ENCODE measurements at regions not wholly inside any gene's neighbourhood (a gene's known extent, or its start where the extent isn't known, plus 50 kb on each side); places are given as distances from the start of the nearest gene placed in this dataset.

DNA sequence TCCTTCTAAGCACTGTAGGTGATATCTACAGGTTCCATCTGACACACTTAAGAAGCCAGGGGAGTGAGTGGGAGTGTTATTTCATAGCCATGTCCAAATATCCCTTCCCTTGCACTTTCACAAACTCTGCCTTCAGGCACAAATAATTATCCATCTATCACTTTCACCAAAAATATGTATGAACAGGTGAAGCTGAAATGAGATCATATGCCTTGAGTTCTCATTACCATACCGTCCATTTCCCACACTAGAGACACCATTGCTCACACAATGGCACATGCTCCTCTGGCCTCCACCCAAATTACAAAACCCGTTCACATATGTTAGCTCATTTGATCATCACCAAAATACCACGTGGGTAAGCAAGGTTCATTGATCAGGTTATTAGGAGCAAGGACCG is 151.9 kb upstream of the BNIP2 start:
- TF ChIP-seq Cebpa-rat (IDR thresholded peaks at IDR 0.05) = no peak
- no peaks in the 10 kb centered on the region for H3K27me3 ChIP-seq
- H3K4me1 ChIP-seq = no peaks in the 10 kb centered on the region
- H3K4me2 ChIP-seq = no peak overlapping the region
- H3K4me3 ChIP-seq = no peak overlapping the region
- H3K9ac ChIP-seq = no peak overlapping the region
- no peaks in the 10 kb centered on the region for H3K9me3 ChIP-seq (replicated peaks in 1 of 11)
- H3K36me3 ChIP-seq = no peaks in the 10 kb centered on the region
- no peak overlapping the region for H3K27ac ChIP-seq
- H4K20me1 ChIP-seq = no peaks in the 10 kb centered on the region

DNA sequence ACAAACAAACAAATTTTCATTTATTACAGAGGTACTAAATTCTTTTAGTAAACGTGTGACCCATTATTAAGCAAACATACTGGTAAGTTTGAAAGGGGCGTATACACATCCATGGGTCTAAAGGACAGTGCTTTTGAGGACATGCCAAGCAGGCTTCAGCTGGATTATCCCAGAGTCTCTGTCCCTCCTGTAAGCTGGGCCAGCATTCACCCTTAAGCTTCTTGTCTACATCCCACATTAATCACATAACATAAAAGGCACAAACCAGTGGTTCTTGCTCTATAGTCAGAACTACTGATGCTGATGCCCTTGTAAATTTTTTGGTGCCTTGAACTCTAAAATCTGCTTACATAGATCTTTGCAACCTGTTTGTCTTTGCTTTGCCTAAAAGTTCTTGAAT is 150.8 kb upstream of the BNIP2 start:
- H3K36me3 ChIP-seq = no peaks in the 10 kb centered on the region
- H3K4me3 ChIP-seq = no peak overlapping the region
- H3K9me3 ChIP-seq (replicated peaks in 1 of 11) = no peaks in the 10 kb centered on the region
- H3K27ac ChIP-seq = no peak overlapping the region
- no peaks in the 10 kb centered on the region for H4K20me1 ChIP-seq
- no peaks in the 10 kb centered on the region for H3K4me1 ChIP-seq
- H3K4me2 ChIP-seq = no peak overlapping the region
- no peaks in the 10 kb centered on the region for H3K27me3 ChIP-seq
- no peak overlapping the region for H3K9ac ChIP-seq
- TF ChIP-seq Cebpa-rat (IDR thresholded peaks at IDR 0.05) = no peak

- Histone ChIP-seq H3K27me3 (no peaks in the 10 kb centered on the region), H3K4me2 (no peak overlapping the region), H3K9ac (no peak overlapping the region)
Observed at GRCh38 chr15:59838900-59839299, 149.8 kb upstream of the BNIP2 start.

GRCh38 chr15:59835776-59836175 is 146.7 kb upstream of the BNIP2 start:
- Histone ChIP-seq H3K9ac (no peak overlapping the region), H3K4me2 (no peak overlapping the region), H3K27me3 (no peaks in the 10 kb centered on the region), H3K4me1 (no peaks in the 10 kb centered on the region), H3K36me3 (no peaks in the 10 kb centered on the region), H3K27ac (no peak overlapping the region), H3K9me3 (replicated peaks in 1 of 11) (no peaks in the 10 kb centered on the region), H3K4me3 (no peak overlapping the region), H4K20me1 (no peaks in the 10 kb centered on the region)
- no peak for TF ChIP-seq Cebpa-rat (IDR thresholded peaks at IDR 0.05)

More at GRCh38 chr15:59838900-59839299, 149.8 kb upstream of the BNIP2 start:
- no peaks in the 10 kb centered on the region for H3K9me3 ChIP-seq (replicated peaks in 1 of 11)
- no peak overlapping the region for H3K4me3 ChIP-seq
- H3K4me1 ChIP-seq = no peaks in the 10 kb centered on the region
- no peaks in the 10 kb centered on the region for H4K20me1 ChIP-seq
- no peak for TF ChIP-seq Cebpa-rat (IDR thresholded peaks at IDR 0.05)
- H3K27ac ChIP-seq = no peak overlapping the region
- H3K36me3 ChIP-seq = no peaks in the 10 kb centered on the region

DNA sequence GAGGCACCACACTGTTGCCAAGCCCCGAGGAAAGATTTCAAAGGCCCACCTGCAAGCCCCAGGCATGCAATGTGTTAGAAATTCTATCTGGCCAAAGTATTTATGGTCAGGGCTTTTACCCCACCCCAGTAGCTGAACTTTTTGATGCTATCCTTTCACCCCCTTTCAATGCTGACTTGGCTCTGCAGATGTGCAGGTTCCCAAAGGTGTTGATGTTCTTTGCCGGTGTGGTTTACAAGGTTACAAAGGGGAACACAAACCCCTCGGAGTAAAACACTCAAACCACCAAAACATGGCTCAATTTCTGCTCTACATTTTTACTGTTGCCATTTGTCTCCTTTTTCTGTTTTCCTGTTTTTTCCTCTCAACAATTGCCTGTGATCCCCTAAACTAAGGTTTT is 145.4 kb upstream of the BNIP2 start:
- Histone ChIP-seq H3K9me3 (replicated peaks in 1 of 11) (no peaks in the 10 kb centered on the region), H3K9ac (no peak overlapping the region), H3K4me1 (no peaks in the 10 kb centered on the region), H4K20me1 (no peaks in the 10 kb centered on the region), H3K27ac (no peak overlapping the region), H3K4me3 (no peak overlapping the region), H3K4me2 (no peak overlapping the region), H3K27me3 (no peaks in the 10 kb centered on the region), H3K36me3 (no peaks in the 10 kb centered on the region)
- no peak for TF ChIP-seq Cebpa-rat (IDR thresholded peaks at IDR 0.05)

DNA sequence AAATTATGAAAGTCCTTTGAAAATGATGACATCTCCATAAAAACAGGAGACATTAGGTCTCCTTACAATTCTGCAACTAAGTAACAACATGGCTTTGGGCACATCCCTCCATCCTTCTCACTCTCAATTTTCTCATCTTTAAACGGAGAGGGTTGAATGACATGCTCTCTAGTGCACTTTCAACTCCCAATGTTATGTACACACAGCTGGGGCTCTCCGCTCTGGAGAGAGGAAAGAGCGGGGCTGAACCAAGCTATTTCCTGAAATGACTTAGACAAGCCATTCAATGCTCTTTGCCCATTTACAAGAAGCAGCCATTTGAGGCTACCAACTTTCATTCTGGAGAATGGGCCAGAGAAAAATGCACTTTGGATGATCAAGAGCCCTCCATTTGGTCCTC is 144.2 kb upstream of the BNIP2 start:
- Histone ChIP-seq H3K27ac (no peak overlapping the region), H3K4me2 (no peak overlapping the region), H3K27me3 (no peaks in the 10 kb centered on the region), H4K20me1 (no peaks in the 10 kb centered on the region), H3K4me1 (no peaks in the 10 kb centered on the region), H3K36me3 (no peaks in the 10 kb centered on the region), H3K9me3 (replicated peaks in 1 of 11) (no peaks in the 10 kb centered on the region), H3K9ac (no peak overlapping the region), H3K4me3 (no peak overlapping the region)
- TF ChIP-seq Cebpa-rat (IDR thresholded peaks at IDR 0.05) = no peak

DNA sequence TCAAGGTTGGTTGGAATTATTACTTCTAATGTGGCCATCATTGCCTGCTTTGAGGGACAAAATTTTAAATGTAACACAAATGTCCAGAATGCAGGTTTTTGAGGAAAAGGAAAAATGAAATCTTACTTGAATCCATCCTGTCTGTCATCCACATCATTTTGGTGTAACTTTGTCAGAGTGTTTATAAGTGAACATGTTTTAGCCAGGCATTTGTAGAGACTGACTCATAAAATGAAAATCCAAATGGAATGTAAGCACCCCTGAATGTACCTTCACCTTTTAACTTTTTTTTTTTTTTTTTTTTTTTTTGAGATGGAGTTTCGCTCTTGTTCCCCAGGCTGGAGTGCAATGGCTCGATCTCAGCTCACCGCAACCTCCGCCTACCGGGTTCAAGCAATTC is 141.8 kb upstream of the BNIP2 start:
- no peaks in the 10 kb centered on the region for H3K9me3 ChIP-seq (replicated peaks in 1 of 11)
- no peaks in the 10 kb centered on the region for H3K27me3 ChIP-seq
- H3K4me1 ChIP-seq = no peaks in the 10 kb centered on the region
- H3K4me2 ChIP-seq = no peak overlapping the region
- H3K27ac ChIP-seq = no peak overlapping the region
- no peak for TF ChIP-seq Cebpa-rat (IDR thresholded peaks at IDR 0.05)
- H3K9ac ChIP-seq = no peak overlapping the region
- H3K36me3 ChIP-seq = no peaks in the 10 kb centered on the region
- no peaks in the 10 kb centered on the region for H4K20me1 ChIP-seq
- H3K4me3 ChIP-seq = no peak overlapping the region

DNA sequence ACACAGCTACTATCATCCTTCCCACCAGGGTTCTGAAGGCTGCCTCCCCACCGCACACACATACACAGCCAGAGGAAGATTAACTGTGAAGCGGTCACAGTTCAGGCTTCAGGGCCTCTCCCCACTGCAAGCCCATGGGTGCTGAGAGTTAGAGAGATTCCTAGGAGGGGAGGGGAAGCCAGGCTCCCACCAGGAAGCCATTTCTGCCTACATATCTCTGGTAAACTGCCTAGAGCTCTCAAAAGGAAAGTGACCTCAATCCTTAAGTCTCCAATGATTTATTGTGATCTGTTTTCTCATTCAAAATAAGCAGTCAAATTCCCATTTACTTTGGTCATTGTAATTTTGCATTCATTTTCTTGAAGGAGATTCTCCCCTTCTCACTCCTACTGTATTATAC is 141.0 kb upstream of the BNIP2 start:
- no peaks in the 10 kb centered on the region for H3K9me3 ChIP-seq (replicated peaks in 1 of 11)
- H3K4me2 ChIP-seq = no peak overlapping the region
- H3K27me3 ChIP-seq = no peaks in the 10 kb centered on the region
- no peak overlapping the region for H3K9ac ChIP-seq
- TF ChIP-seq Cebpa-rat (IDR thresholded peaks at IDR 0.05) = no peak
- no peak overlapping the region for H3K27ac ChIP-seq
- H3K4me1 ChIP-seq = no peaks in the 10 kb centered on the region
- no peaks in the 10 kb centered on the region for H3K36me3 ChIP-seq
- no peak overlapping the region for H3K4me3 ChIP-seq
- no peaks in the 10 kb centered on the region for H4K20me1 ChIP-seq

- H3K4me3 ChIP-seq = no peak overlapping the region
- no peak overlapping the region for H3K9ac ChIP-seq
- no peaks in the 10 kb centered on the region for H4K20me1 ChIP-seq
- no peak for TF ChIP-seq Cebpa-rat (IDR thresholded peaks at IDR 0.05)
- no peaks in the 10 kb centered on the region for H3K9me3 ChIP-seq (replicated peaks in 1 of 11)
- no peaks in the 10 kb centered on the region for H3K27me3 ChIP-seq
- H3K4me1 ChIP-seq = no peaks in the 10 kb centered on the region
- no peaks in the 10 kb centered on the region for H3K36me3 ChIP-seq
- H3K4me2 ChIP-seq = no peak overlapping the region
- H3K27ac ChIP-seq = no peak overlapping the region
Observed at GRCh38 chr15:59828861-59829260, 139.7 kb upstream of the BNIP2 start.

DNA sequence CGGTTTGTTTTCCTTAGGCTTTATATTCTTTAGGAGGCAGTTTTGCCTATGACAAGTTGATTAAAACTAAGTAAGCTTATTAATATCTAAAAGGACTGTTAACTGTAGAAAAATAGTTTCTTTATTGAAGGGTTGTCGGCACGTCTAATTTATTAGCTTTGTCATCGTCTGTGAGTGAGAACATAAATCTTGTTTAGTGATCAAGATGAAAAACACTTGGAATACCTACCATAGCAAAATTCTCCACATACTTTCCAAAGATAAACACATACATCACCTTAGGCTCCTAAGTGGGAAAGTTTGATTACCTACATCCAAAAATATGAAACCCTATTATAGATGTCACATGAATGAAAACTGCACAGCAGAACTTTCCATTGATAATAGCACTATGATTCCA is 139.1 kb upstream of the BNIP2 start:
- Histone ChIP-seq H4K20me1 (no peaks in the 10 kb centered on the region), H3K4me3 (no peak overlapping the region), H3K4me1 (no peaks in the 10 kb centered on the region), H3K9me3 (replicated peaks in 1 of 11) (peaks cover 0 to 4% (median 0%) of the 10 kb centered on the region in 11 experiments; a peak in 1 of 22 replicates), H3K4me2 (no peak overlapping the region), H3K9ac (no peak overlapping the region), H3K27ac (no peak overlapping the region), H3K27me3 (no peaks in the 10 kb centered on the region), H3K36me3 (no peaks in the 10 kb centered on the region)
- no peak for TF ChIP-seq Cebpa-rat (IDR thresholded peaks at IDR 0.05)

DNA sequence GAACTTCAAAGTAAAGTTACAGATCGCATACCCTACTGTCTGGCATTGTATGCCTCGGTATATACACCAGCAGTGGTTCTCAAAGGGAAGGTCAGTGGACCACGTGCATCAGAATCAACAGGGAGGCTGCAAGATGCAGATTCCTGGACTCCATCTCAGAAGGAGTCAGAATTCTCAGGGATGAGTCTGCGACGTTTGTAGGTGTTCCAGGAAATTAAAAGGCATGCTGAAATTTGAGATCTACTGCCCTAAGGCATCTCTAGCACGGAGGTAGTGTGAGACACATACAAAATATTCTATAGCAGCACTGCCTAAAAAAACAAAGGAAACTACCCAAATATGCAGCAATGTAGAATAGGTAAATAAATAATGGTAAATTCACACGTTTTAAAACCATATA is 136.8 kb upstream of the BNIP2 start:
- H3K27me3 ChIP-seq = no peaks in the 10 kb centered on the region
- no peak overlapping the region for H3K9ac ChIP-seq
- H3K27ac ChIP-seq = no peak overlapping the region
- no peak overlapping the region for H3K4me3 ChIP-seq
- peaks cover 0 to 8% (median 0%) of the 10 kb centered on the region in 11 experiments; a peak in 1 of 22 replicates for H3K9me3 ChIP-seq (replicated peaks in 1 of 11)
- H3K4me1 ChIP-seq = no peaks in the 10 kb centered on the region
- H3K4me2 ChIP-seq = no peak overlapping the region
- no peaks in the 10 kb centered on the region for H3K36me3 ChIP-seq
- TF ChIP-seq Cebpa-rat (IDR thresholded peaks at IDR 0.05) = no peak
- no peaks in the 10 kb centered on the region for H4K20me1 ChIP-seq

All from BLaER1 treated with 17β-estradiol and CSF1 and Interleukin-3, amounts not matched to agents 10 nM and 100 nM (cell line).